ENCODE measurements at regions not wholly inside any gene's neighbourhood (a gene's known extent, or its start where the extent isn't known, plus 50 kb on each side); places are given as distances from the start of the nearest gene placed in this dataset.

DNA sequence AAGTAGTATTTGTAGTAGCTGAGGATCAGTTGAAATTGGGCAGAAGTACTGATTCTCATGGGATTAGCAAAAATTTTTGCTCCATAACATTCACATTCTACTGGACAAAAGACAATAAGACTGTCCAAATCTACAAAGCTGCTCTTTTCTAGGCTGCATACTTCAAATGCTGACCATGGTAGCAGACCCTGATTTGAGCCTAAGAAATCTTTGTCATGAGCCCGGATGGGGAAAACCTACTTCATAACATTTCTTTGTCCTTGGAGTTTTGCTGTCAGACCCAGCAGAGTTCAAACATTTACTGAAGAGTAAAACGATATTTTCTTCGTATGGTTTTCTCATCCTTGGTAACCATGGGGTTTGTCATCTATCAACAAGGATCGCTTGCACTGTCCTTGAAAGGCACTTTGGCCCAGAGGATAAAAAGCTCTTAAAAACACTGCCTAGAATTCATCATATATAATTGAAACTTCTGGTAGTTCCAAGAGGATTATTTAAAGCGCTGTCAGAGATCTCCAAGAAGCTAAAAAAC is 216.9 kb downstream of the CAVIN4 start:
- BruUV-seq (replicated peaks), result no TSS peak
- Histone ChIP-seq H3K4me1 (ENCODE audit: insufficient read depth, low read length) (no peaks in the 10 kb centered on the region), H3K36me3 (replicated peaks in 1 of 2; ENCODE audit: control insufficient read depth in 1 of 2, insufficient read depth in 2 of 2, low read length in 2 of 2) (no peaks in the 10 kb centered on the region), H4K20me1 (ENCODE audit: insufficient read depth, low read length) (no peaks in the 10 kb centered on the region), H3K9me3 (ENCODE audit: low read length) (no peaks in the 10 kb centered on the region), H3K4me2 (ENCODE audit: low read depth, low read length) (no peak overlapping the region), H3K27ac (ENCODE audit: extremely low read length, insufficient read depth, low read length) (no peak overlapping the region), H3K9ac (ENCODE audit: insufficient read depth, low read depth, low read length) (no peak overlapping the region), H3K27me3 (ENCODE audit: control insufficient read depth in 1 of 2, insufficient read depth in 2 of 2, low read length in 2 of 2) (no peaks in the 10 kb centered on the region), H3K4me3 (replicated peaks in 1 of 3; ENCODE audit: insufficient read depth in 1 of 3, low read depth in 2 of 3, low read length in 3 of 3) (no peak overlapping the region), H2AFZ (ENCODE audit: low read length) (no peak overlapping the region), H3K79me2 (ENCODE audit: insufficient read depth, low read length) (no peaks in the 10 kb centered on the region)
- intact Hi-C loops (cut with micrococcal nuclease; ENCODE audit: unreplicated experiment), result no loop called here
- ChIA-PET POLR2A (no interaction called here), CTCF (ENCODE audit: low intra/inter-chr PET ratio, low total read pairs) (no interaction called here)
- no peak for ATAC-seq
- FAIRE-seq, result no peak
- DNase-seq (ENCODE audit: low spot score), result no peak
- WGBS (ENCODE audit: low lambda C conversion rate), result 20% methylated on average over 5 of the region's 5 CpGs
- in situ Hi-C loops (cut with HindIII; ENCODE audit: extremely low pct_ligation_motif_present, low pct_unique_long_range_greater_than_20kb), result no loop called here
- TF ChIP-seq, protein P1, sequence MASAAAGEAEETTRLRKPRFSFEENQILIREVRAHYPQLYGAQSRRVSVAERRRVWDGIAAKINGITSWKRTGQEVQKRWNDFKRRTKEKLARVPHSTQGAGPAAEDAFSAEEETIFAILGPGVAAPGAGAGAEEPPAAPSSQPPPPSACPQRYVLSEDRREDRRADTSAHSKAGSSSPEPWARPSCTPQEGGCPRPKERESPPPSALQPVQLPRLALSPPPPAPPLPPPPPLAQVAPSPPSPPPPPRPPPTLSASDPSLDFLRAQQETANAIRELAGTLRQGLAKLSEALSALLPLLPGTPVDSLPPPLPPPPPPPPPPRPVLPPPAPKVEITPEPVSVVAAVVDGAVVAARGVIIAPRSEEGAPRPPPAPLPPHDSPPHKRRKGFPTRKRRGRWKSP (CRISPR knock-in tag; IDR thresholded peaks at IDR 0.05), result no peak
- TF ChIP-seq ZNF552 (CRISPR knock-in tag; IDR thresholded peaks at IDR 0.05; ENCODE audit: borderline replicate concordance) (no peak), TOE1 (CRISPR knock-in tag; IDR thresholded peaks at IDR 0.05) (no peak), NFKB2 (CRISPR knock-in tag; IDR thresholded peaks at IDR 0.05; ENCODE audit: borderline replicate concordance) (no peak), GATA4 (IDR thresholded peaks at IDR 0.05; ENCODE audit: borderline replicate concordance, low read depth) (no peak), TOPORS (CRISPR knock-in tag; IDR thresholded peaks at IDR 0.05) (no peak), ZFX (CRISPR knock-in tag; IDR thresholded peaks at IDR 0.05; ENCODE audit: low read depth) (no peak), ZNF432 (CRISPR knock-in tag; IDR thresholded peaks at IDR 0.05; ENCODE audit: borderline replicate concordance) (no peak), NFE2L1 (CRISPR knock-in tag; IDR thresholded peaks at IDR 0.05; ENCODE audit: borderline replicate concordance) (no peak), HNRNPK (IDR thresholded peaks at IDR 0.05; ENCODE audit: low read depth, low read length, poor library complexity, severe bottlenecking) (no peak), ONECUT2 (CRISPR knock-in tag; IDR thresholded peaks at IDR 0.05) (no peak)
- TF ChIP-seq, protein P2, sequence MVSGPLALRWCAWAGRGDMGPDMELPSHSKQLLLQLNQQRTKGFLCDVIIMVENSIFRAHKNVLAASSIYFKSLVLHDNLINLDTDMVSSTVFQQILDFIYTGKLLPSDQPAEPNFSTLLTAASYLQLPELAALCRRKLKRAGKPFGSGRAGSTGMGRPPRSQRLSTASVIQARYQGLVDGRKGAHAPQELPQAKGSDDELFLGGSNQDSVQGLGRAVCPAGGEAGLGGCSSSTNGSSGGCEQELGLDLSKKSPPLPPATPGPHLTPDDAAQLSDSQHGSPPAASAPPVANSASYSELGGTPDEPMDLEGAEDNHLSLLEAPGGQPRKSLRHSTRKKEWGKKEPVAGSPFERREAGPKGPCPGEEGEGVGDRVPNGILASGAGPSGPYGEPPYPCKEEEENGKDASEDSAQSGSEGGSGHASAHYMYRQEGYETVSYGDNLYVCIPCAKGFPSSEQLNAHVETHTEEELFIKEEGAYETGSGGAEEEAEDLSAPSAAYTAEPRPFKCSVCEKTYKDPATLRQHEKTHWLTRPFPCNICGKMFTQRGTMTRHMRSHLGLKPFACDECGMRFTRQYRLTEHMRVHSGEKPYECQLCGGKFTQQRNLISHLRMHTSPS (CRISPR knock-in tag; IDR thresholded peaks at IDR 0.05; ENCODE audit: low read depth), result no peak
- TF ChIP-seq, protein P3, sequence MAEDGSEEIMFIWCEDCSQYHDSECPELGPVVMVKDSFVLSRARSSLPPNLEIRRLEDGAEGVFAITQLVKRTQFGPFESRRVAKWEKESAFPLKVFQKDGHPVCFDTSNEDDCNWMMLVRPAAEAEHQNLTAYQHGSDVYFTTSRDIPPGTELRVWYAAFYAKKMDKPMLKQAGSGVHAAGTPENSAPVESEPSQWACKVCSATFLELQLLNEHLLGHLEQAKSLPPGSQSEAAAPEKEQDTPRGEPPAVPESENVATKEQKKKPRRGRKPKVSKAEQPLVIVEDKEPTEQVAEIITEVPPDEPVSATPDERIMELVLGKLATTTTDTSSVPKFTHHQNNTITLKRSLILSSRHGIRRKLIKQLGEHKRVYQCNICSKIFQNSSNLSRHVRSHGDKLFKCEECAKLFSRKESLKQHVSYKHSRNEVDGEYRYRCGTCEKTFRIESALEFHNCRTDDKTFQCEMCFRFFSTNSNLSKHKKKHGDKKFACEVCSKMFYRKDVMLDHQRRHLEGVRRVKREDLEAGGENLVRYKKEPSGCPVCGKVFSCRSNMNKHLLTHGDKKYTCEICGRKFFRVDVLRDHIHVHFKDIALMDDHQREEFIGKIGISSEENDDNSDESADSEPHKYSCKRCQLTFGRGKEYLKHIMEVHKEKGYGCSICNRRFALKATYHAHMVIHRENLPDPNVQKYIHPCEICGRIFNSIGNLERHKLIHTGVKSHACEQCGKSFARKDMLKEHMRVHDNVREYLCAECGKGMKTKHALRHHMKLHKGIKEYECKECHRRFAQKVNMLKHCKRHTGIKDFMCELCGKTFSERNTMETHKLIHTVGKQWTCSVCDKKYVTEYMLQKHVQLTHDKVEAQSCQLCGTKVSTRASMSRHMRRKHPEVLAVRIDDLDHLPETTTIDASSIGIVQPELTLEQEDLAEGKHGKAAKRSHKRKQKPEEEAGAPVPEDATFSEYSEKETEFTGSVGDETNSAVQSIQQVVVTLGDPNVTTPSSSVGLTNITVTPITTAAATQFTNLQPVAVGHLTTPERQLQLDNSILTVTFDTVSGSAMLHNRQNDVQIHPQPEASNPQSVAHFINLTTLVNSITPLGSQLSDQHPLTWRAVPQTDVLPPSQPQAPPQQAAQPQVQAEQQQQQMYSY (CRISPR knock-in tag; IDR thresholded peaks at IDR 0.05), result no peak
- TF ChIP-seq, protein P4, sequence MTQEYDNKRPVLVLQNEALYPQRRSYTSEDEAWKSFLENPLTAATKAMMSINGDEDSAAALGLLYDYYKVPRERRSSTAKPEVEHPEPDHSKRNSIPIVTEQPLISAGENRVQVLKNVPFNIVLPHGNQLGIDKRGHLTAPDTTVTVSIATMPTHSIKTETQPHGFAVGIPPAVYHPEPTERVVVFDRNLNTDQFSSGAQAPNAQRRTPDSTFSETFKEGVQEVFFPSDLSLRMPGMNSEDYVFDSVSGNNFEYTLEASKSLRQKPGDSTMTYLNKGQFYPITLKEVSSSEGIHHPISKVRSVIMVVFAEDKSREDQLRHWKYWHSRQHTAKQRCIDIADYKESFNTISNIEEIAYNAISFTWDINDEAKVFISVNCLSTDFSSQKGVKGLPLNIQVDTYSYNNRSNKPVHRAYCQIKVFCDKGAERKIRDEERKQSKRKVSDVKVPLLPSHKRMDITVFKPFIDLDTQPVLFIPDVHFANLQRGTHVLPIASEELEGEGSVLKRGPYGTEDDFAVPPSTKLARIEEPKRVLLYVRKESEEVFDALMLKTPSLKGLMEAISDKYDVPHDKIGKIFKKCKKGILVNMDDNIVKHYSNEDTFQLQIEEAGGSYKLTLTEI (CRISPR knock-in tag; conservative IDR thresholded peaks at IDR 0.05), result no peak

All from HepG2 (cell line).